ENCODE measurements at regions not wholly inside any gene's neighbourhood (a gene's known extent, or its start where the extent isn't known, plus 50 kb on each side); places are given as distances from the start of the nearest gene placed in this dataset.

DNA sequence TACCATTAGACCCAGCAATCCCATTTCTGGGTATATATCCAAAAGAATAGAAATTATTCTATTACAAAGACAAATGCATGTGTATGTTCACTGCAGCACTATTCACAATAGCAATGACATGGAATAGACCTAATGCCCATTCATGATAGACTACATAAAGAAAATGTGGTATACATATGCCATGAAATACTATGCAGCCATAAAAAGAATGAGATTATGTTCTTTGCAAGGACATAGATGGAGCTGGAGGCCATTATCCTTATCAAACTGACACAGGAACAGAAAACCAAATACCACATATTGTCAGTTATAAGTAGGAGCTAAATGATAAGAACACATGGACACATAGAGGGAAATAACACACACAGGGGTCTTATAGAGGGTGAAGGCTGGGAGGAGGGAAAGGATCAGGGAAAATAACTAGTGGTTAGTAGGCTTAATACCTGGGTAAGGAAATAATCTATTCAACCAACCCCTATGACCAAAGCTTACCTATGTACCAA, 366.8 kb downstream of the EDEM1 start:
- TF ChIP-seq CTCF (conservative IDR thresholded peaks at IDR 0.05) (no peak), EZH2 (IDR thresholded peaks at IDR 0.05; ENCODE audit: low read depth) (no peak)
